GM18517 (cell line): ENCODE measurements at regions not wholly inside any gene's neighbourhood (a gene's known extent, or its start where the extent isn't known, plus 50 kb on each side); places are given as distances from the start of the nearest gene placed in this dataset.

ENCODE experiments used
- ATAC-seq: cut with Tn5 transposase; IDR thresholded peaks from one replicate; pipeline ENCODE4 v1.9.1; 2021; ENCODE audit warnings: mild to moderate bottlenecking, moderate library complexity; ENCODE audit not compliant: unreplicated experiment

GRCh38 chr14:98961191-98961590, 310.8 kb downstream of the BCL11B start:
- no peak for ATAC-seq

GRCh38 chr14:98962118-98962517, 309.9 kb downstream of the BCL11B start:
- ATAC-seq, result no peak

DNA sequence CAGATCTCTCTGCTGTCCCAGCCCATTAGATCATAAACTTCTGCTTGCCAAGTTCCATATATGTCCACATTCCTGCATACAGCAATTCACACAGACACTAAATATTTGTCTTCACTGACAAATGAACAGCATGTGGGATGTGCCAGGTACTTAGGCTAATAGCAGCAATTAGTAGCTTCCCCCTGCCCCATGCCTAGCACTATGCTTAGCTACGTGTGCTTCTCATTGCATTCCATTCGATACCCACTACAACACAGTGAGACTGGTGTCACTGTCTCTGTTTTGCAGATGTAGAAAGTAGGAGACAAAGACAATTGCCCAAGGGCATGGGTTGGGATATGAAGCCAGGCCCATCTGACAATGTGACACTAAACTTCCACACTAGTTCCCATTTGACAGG, 308.4 kb downstream of the BCL11B start:
- no peak for ATAC-seq

DNA sequence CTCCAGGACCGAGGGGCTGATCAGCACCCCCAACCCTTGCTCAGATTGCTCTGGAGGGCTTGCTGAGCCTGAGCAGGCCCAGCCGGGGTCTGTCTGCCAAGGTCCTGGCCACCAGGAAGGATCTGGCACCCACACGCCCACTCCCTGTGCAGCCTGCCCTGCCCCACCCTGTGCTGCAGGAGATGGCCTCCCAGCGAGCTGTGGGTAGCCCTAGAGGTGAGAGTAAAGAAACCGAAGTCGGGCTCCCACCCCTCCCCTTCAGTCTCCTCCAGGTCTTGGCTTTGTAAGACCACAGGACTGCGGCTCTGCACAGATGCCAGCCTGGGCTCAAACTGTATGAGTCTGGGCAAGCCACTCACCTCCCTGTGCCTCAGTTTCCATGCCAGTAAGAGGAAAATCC, 307.8 kb downstream of the BCL11B start:
- no peak for ATAC-seq

- ATAC-seq, result no peak
Observed at GRCh38 chr14:98965076-98965475, 306.9 kb downstream of the BCL11B start.

DNA sequence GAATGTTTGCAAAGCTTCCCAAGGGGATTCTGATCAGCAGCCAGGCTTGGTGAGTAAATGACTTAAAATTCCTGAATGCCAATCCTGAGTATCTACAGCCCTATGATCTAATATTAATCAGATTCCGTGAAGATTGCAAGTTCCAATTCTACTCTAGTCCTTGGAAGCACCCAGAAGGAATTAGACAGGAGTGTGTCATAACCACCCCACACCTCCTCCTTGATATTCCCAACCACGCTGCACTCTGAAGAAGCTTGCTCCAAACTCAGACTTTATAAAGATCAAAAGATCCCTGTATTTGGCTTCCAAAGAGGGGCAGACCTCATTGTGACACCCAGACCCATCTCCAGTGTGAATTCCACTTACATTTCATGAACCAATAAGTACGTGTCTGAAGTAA, 306.0 kb downstream of the BCL11B start:
- no peak for ATAC-seq

DNA sequence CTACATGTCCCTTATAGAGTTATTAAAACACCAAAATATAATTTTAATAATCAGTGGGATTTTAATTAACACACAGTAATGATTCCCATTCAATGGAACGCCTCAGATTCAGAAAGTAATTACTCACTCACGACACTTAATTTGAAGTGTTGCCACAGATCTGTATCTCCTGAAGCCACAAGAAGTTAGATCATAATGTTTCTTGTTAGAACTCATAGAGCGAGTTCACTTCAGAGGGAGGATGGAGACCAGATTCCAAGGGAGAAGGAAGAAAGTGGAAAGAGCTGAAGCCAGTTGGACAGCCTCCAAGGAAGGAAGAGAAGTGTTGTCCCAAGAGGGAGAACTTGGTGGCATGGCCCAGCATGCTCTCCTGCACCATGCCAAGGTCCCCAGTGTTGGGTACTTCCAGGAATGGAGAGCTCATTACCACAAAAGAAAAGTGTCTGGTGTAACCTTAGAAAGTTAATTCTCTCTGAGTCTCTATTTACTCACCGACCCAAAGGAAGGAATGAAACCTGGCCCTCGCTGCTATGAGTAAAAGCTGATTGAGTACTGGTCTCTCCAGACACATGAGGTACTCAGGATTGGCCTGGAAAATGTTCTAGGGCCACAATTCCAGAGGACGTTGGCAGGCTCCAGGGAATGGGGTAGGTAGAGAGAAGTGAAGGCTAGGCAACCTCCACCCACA, 305.4 kb downstream of the BCL11B start:
- no peak for ATAC-seq

GRCh38 chr14:98974113-98974512, 297.9 kb downstream of the BCL11B start:
- no peak for ATAC-seq

- ATAC-seq, result no peak
Observed at GRCh38 chr14:98976271-98976670, 295.7 kb downstream of the BCL11B start.

GRCh38 chr14:98977451-98977850, 294.5 kb downstream of the BCL11B start:
- ATAC-seq, result no peak

- no peak for ATAC-seq
Observed at GRCh38 chr14:98982986-98983385, 289.0 kb downstream of the BCL11B start.

- ATAC-seq, result no peak
Observed at GRCh38 chr14:98984027-98984718, 287.8 kb downstream of the BCL11B start.

- ATAC-seq, result no peak
Observed at GRCh38 chr14:98984719-98985041, 287.3 kb downstream of the BCL11B start.

- no peak for ATAC-seq
Observed at GRCh38 chr14:98993818-98994217, 278.2 kb downstream of the BCL11B start.

DNA sequence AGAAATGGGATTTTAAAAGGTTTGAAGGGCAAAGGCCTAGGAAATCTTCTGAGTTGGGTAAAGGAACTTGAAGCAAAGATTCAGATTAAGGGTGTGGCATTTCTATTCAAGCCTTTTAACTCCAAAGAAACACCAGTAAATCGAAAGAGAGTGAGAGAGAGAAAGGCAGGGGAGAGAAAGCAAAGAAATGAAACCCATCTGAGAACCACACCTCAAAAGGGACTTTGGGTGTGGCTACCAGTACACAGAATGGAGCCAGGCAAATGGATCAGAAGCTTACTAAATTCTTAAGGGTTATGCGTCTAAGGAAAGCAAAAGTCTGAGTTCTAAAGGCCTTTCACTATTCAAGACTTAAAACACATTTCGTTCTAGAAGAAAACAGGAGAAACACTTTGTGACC, 277.4 kb downstream of the BCL11B start:
- ATAC-seq, result no peak

- no peak for ATAC-seq
Observed at GRCh38 chr14:98997526-98998205, 274.3 kb downstream of the BCL11B start.

GRCh38 chr14:98999345-98999744, 272.7 kb downstream of the BCL11B start:
- ATAC-seq, result no peak

GRCh38 chr14:98999901-99000300, 272.1 kb downstream of the BCL11B start:
- no peak for ATAC-seq

DNA sequence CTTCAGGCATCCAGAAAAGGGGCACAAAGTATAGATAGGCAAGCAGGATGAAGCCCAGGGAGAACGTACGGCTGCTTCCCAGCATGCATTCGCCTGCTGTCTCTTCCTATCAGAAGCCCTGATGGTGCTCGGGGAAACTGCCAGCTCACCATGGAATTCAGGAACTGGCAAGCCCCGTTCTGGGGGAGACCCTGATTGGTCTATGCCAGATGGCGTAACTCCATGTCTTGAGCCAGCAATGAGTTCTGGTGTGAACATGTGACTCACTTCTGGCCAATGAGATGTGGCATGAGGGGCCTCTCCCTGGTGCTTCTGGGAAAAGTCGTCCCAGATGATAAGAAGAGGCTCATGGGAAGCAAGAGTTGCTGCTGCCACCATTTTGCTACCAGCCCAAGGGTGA, 270.8 kb downstream of the BCL11B start:
- no peak for ATAC-seq

- no peak for ATAC-seq
Observed at GRCh38 chr14:99003646-99004045, 268.4 kb downstream of the BCL11B start.

GRCh38 chr14:99004112-99004511, 267.9 kb downstream of the BCL11B start:
- ATAC-seq, result no peak

- ATAC-seq, result no peak
Observed at GRCh38 chr14:99006276-99006675, 265.7 kb downstream of the BCL11B start.
